Lung (tissue), 11 donors: ENCODE measurements at regions not wholly inside any gene's neighbourhood (a gene's known extent, or its start where the extent isn't known, plus 50 kb on each side); places are given as distances from the start of the nearest gene placed in this dataset.

Experiments
- ATAC-seq: fragments of 200-7000 bp; cut with Tn5 transposase; one replicate; pipeline ENCODE4 v1.9.1; 2020; ENCODE audit warnings: moderate number of reproducible peaks; ENCODE audit not compliant: insufficient read depth, low FRiP score
- DNase-seq, 3 donors: peaks; one replicate each; pipeline ENCODE4 v3.0.0-alpha.2; 2013 to 2017
- H3K27ac ChIP-seq, 2 donors: one replicate each; pipeline ENCODE4 v1.5.1; 2013; ENCODE audit warnings: mild to moderate bottlenecking in 2 of 2, moderate library complexity in 2 of 2, control low read depth in 1 of 2, inconsistent platforms in 1 of 2, low read depth in 1 of 2, low read length in 1 of 2
- H3K27me3 ChIP-seq, 3 donors: one replicate each; pipeline ENCODE4 v1.5.1; 2013; ENCODE audit warnings: low read length in 2 of 3; ENCODE audit not compliant: control insufficient read depth in 3 of 3, insufficient read depth in 3 of 3
- H3K36me3 ChIP-seq, 4 donors: one replicate each; pipeline ENCODE4 v1.5.1; 2013; ENCODE audit warnings: low read length in 4 of 4, mild to moderate bottlenecking in 1 of 4, moderate library complexity in 1 of 4; ENCODE audit not compliant: control insufficient read depth in 4 of 4, insufficient read depth in 4 of 4
- H3K4me1 ChIP-seq, 5 donors: one replicate each; pipeline ENCODE4 v1.5.1; 2013; ENCODE audit warnings: low read length in 5 of 5, mild to moderate bottlenecking in 2 of 5, moderate library complexity in 1 of 5; ENCODE audit not compliant: control insufficient read depth in 5 of 5, insufficient read depth in 5 of 5
- H3K4me3 ChIP-seq: one replicate; pipeline ENCODE4 v1.5.1; 2013; ENCODE audit warnings: mild to moderate bottlenecking, control low read depth, moderate library complexity
- H3K9ac ChIP-seq, 2 donors: one replicate each; pipeline ENCODE4 v1.5.1; 2013; ENCODE audit warnings: low read length in 2 of 2, control low read depth in 1 of 2; ENCODE audit not compliant: insufficient read depth in 1 of 2
- H3K9me3 ChIP-seq, 4 donors: one replicate each; pipeline ENCODE4 v1.5.1; 2013; ENCODE audit warnings: low read length in 3 of 4, mild to moderate bottlenecking in 1 of 4, moderate library complexity in 1 of 4; ENCODE audit not compliant: control insufficient read depth in 4 of 4, insufficient read depth in 3 of 4
- WGBS, 2 donors: extraction: QIAGEN DNeasy Blood & Tissue Kit; methylation state at CpG; one replicate each; pipeline ENCODE4 v1.1.7; 2013; 5-methylcytosine and 5-hydroxymethylcytosine counted together
- TF ChIP-seq, protein P1 (sequence below): IDR thresholded peaks from 2 replicates; pipeline ENCODE4 v1.5.1; 2012; ENCODE audit warnings: mild to moderate bottlenecking; ENCODE audit errors: control extremely low read depth, extremely low read depth
- donor health status: control.
- donor health status: control.
- donor health status: Bipolar disorder and iron deficiency.
- donor health status: healthy.
- donor health status: DM: yes; HTN: yes; CAD: no.

DNA sequence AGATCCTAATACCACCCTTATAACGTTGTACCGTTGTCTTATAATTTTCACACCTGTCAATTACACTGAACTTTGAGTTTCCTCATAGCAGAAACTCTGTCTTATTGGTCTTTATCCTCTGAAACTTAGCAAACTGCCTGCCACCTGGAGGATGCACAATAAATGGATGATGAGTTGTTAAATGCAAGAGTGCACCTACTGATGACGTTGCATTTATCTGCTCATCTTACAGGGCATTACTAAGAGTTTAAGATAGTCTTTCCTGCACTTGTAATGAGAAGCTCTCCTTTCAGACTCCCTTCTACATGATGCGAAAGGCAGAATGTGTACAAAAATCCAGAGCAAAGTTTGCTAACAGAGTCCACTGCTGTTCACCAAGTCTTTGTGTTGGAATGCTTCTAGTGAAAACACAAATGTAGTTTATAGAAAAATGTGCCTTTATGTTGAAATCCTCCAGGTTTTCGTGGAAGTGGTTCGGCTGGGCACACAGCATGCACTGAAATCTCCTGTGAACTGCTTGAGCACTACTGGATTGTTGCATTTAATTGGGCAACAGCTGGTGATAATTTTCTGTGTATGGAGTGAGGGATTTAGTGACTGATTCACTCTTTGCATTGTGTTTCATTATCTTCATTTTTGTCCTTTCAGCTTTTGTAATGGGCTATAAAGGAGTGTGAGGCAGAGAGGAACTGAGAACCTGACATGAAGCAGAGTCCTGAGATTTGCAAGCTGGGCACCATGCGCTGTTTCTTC is 665.8 kb upstream of the ID2 start:
- no peak for DNase-seq

DNA sequence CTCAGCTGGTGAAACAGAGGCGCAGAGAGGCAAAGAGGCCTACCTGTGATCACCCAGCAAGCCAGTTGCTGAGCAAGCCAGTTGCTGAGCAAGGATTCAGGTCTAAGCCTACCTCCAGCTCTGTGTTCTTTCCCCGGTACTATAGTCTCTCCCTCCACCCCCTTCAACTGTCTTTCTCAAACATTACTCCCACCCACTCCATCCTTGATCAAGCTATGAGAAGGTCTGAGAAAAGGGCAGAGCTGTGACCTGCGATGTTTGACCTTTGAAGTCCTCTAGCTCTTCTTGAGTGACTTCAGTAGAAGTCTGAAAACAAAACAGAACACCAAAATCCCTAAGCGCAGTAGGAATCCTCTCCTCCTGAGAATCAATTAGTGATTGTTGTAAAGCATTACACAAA is 665.2 kb upstream of the ID2 start:
- H3K9me3 ChIP-seq = peaks cover 0 to 4% (median 0%) of the 10 kb centered on the region in 4 donors
- H3K9ac ChIP-seq = no peak overlapping the region
- 94 to 97% methylated on average over 4 of the region's 4 CpGs for WGBS, 2 donors
- H3K27me3 ChIP-seq = no peaks in the 10 kb centered on the region
- no peaks in the 10 kb centered on the region for H3K36me3 ChIP-seq
- no peaks in the 10 kb centered on the region for H3K4me1 ChIP-seq
- ATAC-seq (no peak), DNase-seq (no peak)
- TF ChIP-seq, protein P1, sequence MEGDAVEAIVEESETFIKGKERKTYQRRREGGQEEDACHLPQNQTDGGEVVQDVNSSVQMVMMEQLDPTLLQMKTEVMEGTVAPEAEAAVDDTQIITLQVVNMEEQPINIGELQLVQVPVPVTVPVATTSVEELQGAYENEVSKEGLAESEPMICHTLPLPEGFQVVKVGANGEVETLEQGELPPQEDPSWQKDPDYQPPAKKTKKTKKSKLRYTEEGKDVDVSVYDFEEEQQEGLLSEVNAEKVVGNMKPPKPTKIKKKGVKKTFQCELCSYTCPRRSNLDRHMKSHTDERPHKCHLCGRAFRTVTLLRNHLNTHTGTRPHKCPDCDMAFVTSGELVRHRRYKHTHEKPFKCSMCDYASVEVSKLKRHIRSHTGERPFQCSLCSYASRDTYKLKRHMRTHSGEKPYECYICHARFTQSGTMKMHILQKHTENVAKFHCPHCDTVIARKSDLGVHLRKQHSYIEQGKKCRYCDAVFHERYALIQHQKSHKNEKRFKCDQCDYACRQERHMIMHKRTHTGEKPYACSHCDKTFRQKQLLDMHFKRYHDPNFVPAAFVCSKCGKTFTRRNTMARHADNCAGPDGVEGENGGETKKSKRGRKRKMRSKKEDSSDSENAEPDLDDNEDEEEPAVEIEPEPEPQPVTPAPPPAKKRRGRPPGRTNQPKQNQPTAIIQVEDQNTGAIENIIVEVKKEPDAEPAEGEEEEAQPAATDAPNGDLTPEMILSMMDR = no peak
- H3K27ac ChIP-seq = no peak overlapping the region
- H3K4me3 ChIP-seq = no peak overlapping the region

More for the DNA sequence above, 665.8 kb upstream of the ID2 start:
- H3K9me3 ChIP-seq = peaks cover 0 to 4% (median 0%) of the 10 kb centered on the region in 4 donors
- no peaks in the 10 kb centered on the region for H3K36me3 ChIP-seq
- H3K4me3 ChIP-seq = no peak overlapping the region
- H3K4me1 ChIP-seq = no peaks in the 10 kb centered on the region
- TF ChIP-seq, protein P1 = no peak
- no peak overlapping the region for H3K27ac ChIP-seq
- no peak overlapping the region for H3K9ac ChIP-seq
- no peaks in the 10 kb centered on the region for H3K27me3 ChIP-seq
- no peak for ATAC-seq
- 85 to 91% methylated on average over 7 of the region's 7 CpGs for WGBS, 2 donors

DNA sequence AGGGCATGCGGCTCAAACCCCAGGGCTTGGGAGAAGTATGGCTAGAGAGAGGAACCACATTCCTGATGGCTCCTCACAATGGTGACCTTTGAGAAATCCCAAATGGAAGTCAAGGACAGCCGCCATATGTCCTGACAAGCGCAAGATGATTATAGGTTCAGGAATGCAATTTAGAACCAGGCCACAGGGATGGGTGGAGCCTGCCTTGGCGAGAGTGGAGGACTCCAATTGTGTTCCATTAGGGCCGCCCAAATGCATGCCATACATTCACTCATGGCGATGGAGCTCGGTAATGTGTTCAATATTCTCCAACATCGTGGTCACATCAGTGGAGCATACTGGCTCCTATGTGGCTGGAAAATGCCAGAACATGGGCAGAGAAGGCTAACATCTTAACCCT is 662.9 kb upstream of the ID2 start:
- peaks cover 0 to 4% (median 0%) of the 10 kb centered on the region in 4 donors for H3K9me3 ChIP-seq
- peaks cover 0 to 3% (median 0%) of the 10 kb centered on the region in 5 donors for H3K4me1 ChIP-seq
- no peaks in the 10 kb centered on the region for H3K27me3 ChIP-seq
- no peak overlapping the region for H3K4me3 ChIP-seq
- WGBS, 2 donors = 96 to 99% methylated on average over 8 of the region's 8 CpGs
- TF ChIP-seq, protein P1 = no peak
- no peak overlapping the region for H3K27ac ChIP-seq
- H3K9ac ChIP-seq = no peak overlapping the region
- no peak for ATAC-seq
- DNase-seq = no peak
- no peaks in the 10 kb centered on the region for H3K36me3 ChIP-seq
